ENCODE measurements at regions not wholly inside any gene's neighbourhood (a gene's known extent, or its start where the extent isn't known, plus 50 kb on each side); places are given as distances from the start of the nearest gene placed in this dataset.
"Not testable (repeated sequence)": the region's sequence is repeated elsewhere in the genome, so short reads cannot be mapped to it uniquely, and the experiment has no call there.

- TF ChIP-seq CTCF, POLR2AphosphoS5 (IDR thresholded peaks at IDR 0.05): not testable (repeated sequence)
Observed at GRCh38 chr12:126983735-126984134, 1283.2 kb upstream of the TMEM132C start.

Measured in stomach (tissue), 4 donors.